Amygdala (tissue), 56 donors: ENCODE measurements at regions not wholly inside any gene's neighbourhood (a gene's known extent, or its start where the extent isn't known, plus 50 kb on each side); places are given as distances from the start of the nearest gene placed in this dataset.
A peak's percentile ranks its signal among the peaks of the same experiment; 100 is the strongest.

Experiments used
- DNase-seq, 56 donors: peaks; one replicate each; lab custom pipeline; 2025; lab: John Stamatoyannopoulos, UW

- DNase-seq = no peak
Measured at GRCh38 chr4:111113591-111113990, 490.7 kb upstream of the PITX2 start.

DNA sequence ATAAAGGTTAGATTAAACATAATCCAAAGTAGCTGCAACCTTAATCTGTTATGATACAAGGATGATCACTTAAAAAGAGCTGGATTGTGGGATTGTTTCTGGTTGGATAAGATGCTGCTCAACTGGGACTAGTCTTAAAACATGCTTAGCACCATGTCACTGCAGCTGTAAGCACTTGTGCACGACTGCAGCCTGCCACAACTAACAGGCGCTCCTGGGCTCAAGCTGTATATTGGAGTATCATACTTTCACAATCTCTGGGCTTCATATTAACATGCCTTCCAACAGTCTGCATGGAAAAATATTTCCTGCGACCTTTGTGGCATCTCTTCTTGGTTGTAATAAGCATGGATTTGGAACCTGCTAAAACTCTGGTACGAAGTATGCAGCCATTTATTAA, 493.0 kb upstream of the PITX2 start:
- DNase-seq = no peak

DNA sequence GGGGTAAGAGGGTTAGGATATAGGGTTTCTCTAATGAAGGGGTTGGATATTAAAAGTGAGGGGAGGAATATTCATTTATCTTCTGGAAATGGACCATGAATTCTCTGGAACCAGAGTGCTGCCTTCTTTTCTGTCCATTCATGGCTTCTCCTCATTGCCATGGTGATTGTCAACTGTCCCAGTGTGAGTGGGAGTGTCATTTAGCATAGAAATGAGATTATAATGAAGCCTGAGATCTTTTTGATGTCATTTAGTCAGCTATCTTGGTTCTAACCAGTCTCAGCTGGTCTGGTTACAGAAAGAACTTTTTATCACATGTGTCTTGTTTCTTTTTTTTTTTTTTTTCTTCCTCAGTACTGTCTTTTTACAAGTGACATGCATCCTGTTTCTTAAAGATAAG, 497.3 kb upstream of the PITX2 start:
- DNase-seq = no peak

DNA sequence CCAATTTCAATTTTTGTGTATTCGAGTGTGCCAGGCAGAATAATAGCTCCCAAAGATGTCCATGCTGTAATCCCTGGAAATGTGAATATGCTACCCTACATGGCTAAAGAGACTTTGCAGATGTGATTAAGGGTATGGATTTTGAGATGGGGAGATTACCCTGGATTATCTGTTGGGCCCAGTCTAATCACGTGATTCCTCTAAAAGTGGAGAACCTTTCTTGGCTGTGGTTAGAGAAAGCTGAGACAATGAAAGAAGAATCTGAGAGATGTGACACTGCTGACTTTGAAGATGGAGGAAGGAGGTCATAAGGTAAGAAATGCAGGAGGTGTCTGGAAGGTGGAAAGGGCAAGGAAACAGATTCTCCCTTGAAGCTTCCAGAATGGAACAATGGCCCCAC, 503.5 kb upstream of the PITX2 start:
- DNase-seq = no peak

- DNase-seq = no peak
Measured at GRCh38 chr4:111127841-111128240, 505.0 kb upstream of the PITX2 start.

GRCh38 chr4:111128327-111128726, 505.4 kb upstream of the PITX2 start:
- no peak for DNase-seq

DNA sequence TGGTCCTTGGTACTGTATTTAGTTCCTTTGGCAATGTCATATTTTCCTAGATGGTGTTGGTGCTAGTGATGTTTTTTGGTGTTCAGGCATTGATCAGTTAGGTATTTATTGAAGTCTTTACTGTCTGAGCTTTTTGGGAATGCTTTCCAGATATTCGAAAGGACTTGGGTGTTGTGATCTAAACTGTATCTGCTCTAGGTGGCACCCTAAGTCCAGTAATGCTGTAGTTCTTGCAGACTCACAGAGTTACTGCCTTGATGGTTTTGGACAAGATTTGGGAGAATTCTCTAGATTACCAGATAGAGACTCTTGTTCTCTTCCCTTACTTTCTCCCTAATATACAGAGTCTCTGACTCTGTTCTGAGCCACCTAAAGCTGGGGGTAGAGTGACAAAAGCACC, 513.6 kb upstream of the PITX2 start:
- DNase-seq = no peak

DNA sequence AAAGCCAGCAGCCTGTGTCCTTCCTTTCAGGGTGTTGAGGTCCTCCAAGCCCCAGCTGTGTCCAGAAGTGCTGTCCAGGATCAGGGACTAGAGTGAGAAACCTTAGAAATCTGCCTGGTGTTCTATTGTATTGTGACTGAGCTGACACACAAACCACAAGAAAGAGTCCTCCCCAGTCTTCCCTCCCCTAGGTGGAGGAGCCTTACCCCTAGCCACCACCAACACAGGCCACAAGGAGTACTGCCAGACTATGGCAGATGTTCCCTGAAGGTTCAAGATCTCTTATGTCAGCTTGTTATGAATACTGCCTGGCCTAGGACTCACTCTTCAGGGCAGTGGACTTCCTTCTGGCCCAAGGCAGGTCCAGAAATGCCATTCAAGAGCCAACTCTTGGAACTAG, 514.1 kb upstream of the PITX2 start:
- DNase-seq = no peak

DNA sequence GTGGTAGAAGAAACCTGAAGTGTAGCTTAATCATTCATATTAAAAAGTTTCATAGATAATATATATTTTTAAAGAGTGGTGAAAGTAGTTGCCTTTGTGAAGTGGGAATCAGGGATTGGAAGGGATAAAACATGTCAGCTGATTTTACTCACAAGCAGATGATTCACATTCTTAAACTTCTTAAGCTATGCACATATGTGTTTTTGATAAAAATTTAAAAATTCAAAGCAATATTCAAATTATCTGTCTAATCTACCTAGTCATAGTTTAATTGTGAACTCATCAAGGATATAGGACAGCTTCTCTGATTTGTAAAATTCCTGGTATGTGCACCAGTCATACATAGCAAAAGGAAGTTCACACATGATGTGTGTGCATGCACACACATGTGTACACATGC, 520.6 kb upstream of the PITX2 start:
- DNase-seq = no peak

GRCh38 chr4:111154934-111155333, 532.1 kb upstream of the PITX2 start:
- DNase-seq = no peak

- peak in 1 of 56 donors; percentile 1 for DNase-seq
Measured at GRCh38 chr4:111164556-111164955, 541.7 kb upstream of the PITX2 start.

- no peak for DNase-seq
Measured at GRCh38 chr4:111174331-111174730, 551.5 kb upstream of the PITX2 start.

DNA sequence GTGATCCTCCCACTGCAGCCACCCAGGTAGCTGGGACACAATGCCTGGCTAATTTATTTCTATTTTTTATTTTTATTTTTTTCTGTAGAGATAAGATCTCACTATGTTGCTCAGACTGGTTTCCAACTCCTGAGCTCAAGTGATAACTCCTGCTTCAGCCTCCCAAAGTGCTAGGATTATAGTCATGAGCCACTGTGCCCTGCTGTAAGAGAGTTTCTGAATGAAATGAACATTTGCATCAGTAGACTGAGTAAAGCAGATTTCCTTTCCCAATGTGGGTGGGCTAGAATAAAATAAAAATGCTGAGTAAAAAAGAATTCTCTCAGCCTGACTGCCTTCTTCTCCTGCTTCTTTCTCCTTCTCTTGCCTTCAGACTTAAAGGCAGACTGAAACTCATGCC, 555.4 kb upstream of the PITX2 start:
- DNase-seq = no peak

GRCh38 chr4:111187108-111187507, 564.2 kb upstream of the PITX2 start:
- DNase-seq = no peak

DNA sequence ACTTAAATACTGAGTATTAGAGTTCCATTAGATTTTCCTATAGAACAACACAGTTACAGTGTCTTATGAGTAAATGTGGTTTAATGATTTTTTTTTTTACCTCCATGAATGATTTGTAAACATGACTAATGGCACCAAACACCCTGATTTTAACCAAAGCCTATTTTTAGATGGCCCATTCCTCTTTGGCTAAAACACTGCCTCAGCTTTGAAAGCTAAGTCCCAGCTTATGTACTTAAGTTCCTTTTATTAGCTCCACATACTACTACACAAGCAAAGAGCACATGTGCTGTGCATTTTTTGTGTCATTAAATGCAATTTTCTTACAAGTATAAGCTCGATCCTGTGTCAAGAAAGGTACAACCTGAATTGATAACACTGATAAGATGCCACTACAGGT, 575.6 kb upstream of the PITX2 start:
- DNase-seq = no peak

DNA sequence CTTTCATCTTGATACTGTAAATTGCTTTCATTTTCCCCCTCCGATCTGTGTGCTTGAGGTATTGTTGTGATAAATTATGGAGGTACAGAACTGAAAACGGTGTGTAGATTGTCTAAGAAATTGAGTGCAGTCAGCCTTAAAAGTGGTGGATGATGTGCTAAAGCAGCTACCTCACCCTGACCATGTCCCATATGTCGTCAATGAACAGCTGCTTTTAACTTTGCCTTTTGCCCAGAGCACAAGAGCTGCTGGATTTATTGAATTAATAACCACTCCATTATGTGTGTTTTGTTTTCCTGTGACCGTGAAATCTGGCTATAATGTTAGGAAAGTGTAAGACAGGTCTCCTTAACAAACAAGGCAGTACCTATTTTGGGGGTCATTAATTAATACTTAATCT, 581.9 kb upstream of the PITX2 start:
- DNase-seq = no peak

- DNase-seq = no peak
Measured at GRCh38 chr4:111208970-111209369, 586.1 kb upstream of the PITX2 start.

DNA sequence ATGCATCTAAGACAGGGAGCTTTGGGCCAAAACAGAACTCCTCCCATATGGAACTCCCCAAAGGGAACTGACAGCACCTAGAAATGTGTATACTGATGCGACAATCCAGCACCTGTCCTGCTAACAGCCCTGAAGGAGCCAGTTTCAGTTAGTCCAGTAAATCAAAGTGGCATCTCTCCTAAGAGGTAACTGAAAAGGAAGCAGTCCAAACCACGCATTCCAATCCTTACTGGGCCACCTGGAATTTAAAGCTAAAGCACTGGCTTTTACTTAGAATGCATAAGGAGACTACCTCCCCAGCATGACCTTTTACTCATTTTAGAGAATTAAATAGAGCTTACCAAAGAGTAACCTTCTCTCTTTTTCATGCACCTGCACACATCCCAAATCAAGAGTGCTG, 586.8 kb upstream of the PITX2 start:
- no peak for DNase-seq

- DNase-seq = no peak
Measured at GRCh38 chr4:111210595-111210994, 587.7 kb upstream of the PITX2 start.

DNA sequence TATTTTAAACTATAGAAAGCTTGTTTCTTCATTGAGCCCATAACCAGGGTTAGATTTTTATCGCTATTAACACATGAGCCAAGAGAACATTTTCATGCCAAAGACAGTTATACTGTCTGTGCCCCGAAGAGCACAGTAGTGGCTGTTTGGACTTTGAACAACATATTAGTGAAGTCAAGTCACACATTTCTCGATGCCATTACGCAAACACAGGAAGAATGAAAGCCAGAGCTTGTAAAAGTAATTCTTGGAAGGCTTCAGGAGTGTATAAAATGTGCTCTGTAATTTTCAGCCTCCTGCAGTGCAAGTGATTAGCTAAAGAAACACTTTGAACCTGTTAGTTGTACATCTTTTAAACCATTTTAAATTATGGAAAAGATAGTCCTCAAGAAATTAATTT, 590.7 kb upstream of the PITX2 start:
- no peak for DNase-seq

GRCh38 chr4:111214371-111214770, 591.5 kb upstream of the PITX2 start:
- no peak for DNase-seq

DNA sequence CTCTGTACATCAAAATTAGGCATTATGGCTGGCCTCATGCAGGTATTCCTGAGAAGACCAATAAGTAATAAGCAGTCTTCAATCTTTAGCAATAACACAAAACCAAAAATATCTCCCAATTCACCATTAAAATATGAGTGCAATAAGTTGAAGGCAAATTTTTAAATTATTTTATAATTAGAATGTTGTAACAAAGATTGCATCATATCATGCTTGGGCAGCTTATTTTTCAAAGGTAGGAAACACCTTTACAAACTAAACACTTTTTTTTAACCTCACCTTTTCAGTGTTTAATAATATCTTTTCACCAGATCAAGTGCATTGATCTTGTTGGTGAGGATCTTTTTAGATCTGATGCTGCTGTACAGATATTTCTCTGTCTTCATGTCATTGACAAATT, 592.9 kb upstream of the PITX2 start:
- no peak for DNase-seq

DNA sequence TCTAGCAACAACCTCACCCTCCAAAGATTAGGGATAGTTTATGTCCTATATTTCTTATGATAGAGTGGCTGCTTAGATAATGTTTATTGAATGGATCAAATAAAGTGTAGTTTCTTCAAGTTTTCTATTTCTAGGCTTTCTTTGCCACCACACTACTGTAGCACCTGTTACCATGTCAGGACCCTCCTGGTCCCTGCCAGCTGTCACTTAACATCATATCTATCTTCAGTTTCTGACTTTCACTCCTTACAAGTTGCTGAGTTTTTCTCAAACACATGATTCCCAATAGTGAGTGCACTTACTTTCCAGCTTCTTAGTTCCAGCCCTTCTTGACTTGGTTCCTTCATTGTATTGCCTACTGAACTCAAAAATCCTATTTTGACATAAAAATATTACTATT, 593.9 kb upstream of the PITX2 start:
- DNase-seq = no peak

GRCh38 chr4:111221371-111221770, 598.5 kb upstream of the PITX2 start:
- DNase-seq = no peak
